ENCODE measurements at regions not wholly inside any gene's neighbourhood (a gene's known extent, or its start where the extent isn't known, plus 50 kb on each side); places are given as distances from the start of the nearest gene placed in this dataset.

GRCh38 chr4:26106776-26107175 is 192.8 kb downstream of the SMIM20 start:
- no peak for DNase-seq

- DNase-seq = no peak
Observed at GRCh38 chr4:26108054-26108453, 194.0 kb downstream of the SMIM20 start.

GRCh38 chr4:26110493-26110892 is 196.5 kb downstream of the SMIM20 start:
- DNase-seq = no peak

- DNase-seq = no peak
Observed at GRCh38 chr4:26113339-26113940, 199.4 kb downstream of the SMIM20 start.

- DNase-seq = no peak
Observed at GRCh38 chr4:26116057-26116456, 202.0 kb downstream of the SMIM20 start.

GRCh38 chr4:26120098-26120825 is 200.6 kb upstream of the RBPJ start:
- DNase-seq = no peak

GRCh38 chr4:26122690-26123089 is 198.1 kb upstream of the RBPJ start:
- no peak for DNase-seq

- DNase-seq = no peak
Observed at GRCh38 chr4:26124753-26125321, 196.0 kb upstream of the RBPJ start.

- DNase-seq = peak; percentile 16
Observed at GRCh38 chr4:26126143-26126718, 194.6 kb upstream of the RBPJ start.

GRCh38 chr4:26126994-26127393 is 193.8 kb upstream of the RBPJ start:
- no peak for DNase-seq

GRCh38 chr4:26127851-26128337 is 192.9 kb upstream of the RBPJ start:
- no peak for DNase-seq

- no peak for DNase-seq
Observed at GRCh38 chr4:26130173-26130572, 190.6 kb upstream of the RBPJ start.

GRCh38 chr4:26130841-26131432 is 189.9 kb upstream of the RBPJ start:
- DNase-seq = peak; percentile 54

GRCh38 chr4:26131711-26132110 is 189.1 kb upstream of the RBPJ start:
- DNase-seq = peak; percentile 64

GRCh38 chr4:26132858-26133257 is 188.0 kb upstream of the RBPJ start:
- DNase-seq = no peak

- DNase-seq = no peak
Observed at GRCh38 chr4:26133840-26134239, 187.0 kb upstream of the RBPJ start.

GRCh38 chr4:26135331-26135730 is 185.5 kb upstream of the RBPJ start:
- DNase-seq = no peak

- no peak for DNase-seq
Observed at GRCh38 chr4:26136615-26137014, 184.2 kb upstream of the RBPJ start.

GRCh38 chr4:26137288-26137687 is 183.5 kb upstream of the RBPJ start:
- no peak for DNase-seq

- no peak for DNase-seq
Observed at GRCh38 chr4:26139310-26139924, 181.4 kb upstream of the RBPJ start.

- DNase-seq = no peak
Observed at GRCh38 chr4:26140150-26140898, 180.5 kb upstream of the RBPJ start.

GRCh38 chr4:26141051-26141721 is 179.6 kb upstream of the RBPJ start:
- DNase-seq = no peak

All from CD4-positive, alpha-beta T cell treated with Interleukin-12 subunit alpha and Interleukin-12 subunit beta, for 1 hour (primary cell).